ENCODE measurements at regions not wholly inside any gene's neighbourhood (a gene's known extent, or its start where the extent isn't known, plus 50 kb on each side); places are given as distances from the start of the nearest gene placed in this dataset.

DNA sequence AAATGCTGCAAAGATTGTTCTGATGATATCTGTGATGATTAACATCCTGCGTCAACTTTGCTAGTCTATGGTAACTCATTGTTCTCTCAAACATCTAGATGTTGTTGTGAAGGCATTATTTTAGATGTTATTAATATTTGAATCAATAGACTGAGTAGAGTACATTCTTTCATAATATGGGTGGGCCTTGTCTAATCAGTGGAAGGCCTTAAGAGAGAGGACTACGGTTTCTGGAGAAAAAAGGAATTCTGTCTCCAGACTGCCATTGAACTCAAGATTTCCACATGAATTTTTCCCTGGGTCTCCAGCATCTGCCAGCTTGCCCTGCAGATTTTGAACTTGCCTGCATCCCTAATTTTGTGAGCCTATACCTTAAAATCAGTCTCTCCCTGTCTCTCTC is 2381.1 kb upstream of the AGA start:
- intact Hi-C loops (cut with DNase I) = no loop called here
- DNase-seq (ENCODE audit: low spot score) = no peak

DNA sequence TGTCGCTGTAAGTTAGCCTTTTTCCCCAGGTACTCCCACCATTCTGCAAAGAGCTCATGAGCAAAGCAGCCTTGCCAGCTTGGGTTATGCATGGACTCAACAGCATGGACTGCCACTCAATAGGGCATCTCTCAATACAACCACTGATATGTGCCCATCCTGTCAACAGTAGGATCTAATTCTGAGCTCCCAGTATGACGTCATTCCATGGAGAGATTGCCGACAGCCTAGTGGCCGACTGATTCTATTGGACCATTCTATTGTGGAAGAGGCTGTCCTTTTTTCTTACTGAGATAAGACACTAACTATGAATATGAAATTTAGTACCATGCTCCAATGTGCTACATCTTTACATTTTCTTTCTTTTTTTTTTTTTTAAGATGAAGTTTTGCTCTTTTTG is 2389.0 kb upstream of the AGA start:
- intact Hi-C loops (cut with DNase I) = no loop called here

DNA sequence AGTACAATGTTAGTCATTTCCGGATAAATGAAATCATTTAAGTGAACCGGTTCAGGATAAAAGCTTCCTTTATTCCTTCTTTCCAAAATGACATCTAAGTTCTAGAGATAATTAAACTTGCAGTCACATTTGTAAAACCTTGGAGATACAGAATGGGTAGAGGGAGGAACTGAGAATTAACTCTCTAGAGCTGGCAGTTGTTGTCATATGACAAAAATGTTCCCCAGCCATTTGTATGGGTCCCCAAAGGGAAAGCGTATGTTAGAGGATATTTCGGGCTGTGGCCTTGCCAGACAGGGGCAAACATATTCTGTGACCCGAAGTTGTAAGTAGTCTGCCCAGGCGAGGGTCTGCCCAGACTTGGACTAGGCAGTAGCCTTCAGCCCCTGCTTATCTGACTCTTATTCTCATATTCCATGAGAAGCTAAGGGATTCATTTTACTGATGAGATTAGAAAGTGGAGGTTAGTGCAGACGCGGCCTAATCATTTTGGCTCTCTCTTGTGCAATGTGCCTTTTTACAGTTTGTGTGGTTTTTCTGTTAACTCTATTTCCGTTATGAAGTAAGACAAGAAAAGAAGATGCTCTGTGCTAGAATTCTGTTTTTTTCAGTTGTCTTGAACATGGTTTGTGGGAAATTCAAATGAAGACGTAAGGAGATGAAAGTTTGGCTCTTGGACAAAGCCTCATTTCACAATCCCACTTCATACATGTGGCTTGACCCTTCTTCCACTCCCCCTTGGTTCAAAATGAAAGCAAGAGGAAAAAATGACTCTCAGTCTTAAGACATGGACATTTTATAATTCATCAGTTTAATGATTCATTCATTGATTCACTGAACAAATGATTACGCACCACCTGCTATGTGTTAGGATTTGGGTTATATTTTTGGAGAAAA is 2394.2 kb upstream of the AGA start:
- intact Hi-C loops (cut with DNase I) = no loop called here

More for the DNA sequence above, 2389.0 kb upstream of the AGA start:
- DNase-seq (ENCODE audit: low spot score) = no peak

DNA sequence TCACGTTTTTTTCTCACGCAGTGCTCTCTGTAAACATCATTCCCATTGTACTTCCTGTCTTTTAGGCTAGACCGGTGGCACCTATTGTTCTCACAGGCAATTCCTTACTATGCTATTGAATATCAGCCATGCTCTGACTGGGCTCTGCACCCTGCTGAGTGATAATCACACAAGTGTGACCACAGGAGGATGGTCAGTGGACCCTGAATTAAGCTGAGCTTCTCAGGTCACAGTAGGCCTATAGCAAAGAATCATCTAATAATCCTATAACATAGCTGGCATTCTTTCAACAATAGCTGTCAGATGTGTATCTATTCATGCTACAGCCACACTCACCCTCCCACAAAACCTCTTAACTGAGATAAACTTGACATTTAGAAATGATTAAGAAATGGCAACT is 2399.8 kb upstream of the TENM3 start:
- intact Hi-C loops (cut with DNase I) = no loop called here

More for the DNA sequence above, 2394.2 kb upstream of the AGA start:
- no peak for DNase-seq (ENCODE audit: low spot score)

DNA sequence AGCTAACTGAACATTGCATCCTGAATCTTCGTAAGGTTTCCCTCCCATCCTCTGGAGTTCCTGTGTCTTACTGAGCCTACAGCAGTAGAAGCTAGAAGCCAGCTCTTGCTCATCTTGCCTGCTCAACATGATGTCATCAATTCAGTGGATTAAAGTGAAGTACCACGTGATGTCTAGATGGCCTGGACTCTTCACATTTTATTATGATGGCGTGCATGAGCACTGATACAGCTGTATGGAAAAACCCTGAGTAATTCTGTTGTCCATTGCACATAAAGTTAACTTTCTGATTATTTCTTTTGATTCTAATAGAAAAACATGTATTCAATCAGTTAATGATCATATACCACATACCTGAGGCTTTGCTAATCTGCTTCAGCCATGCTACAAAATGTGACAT is 2387.7 kb upstream of the TENM3 start:
- DNase-seq (ENCODE audit: low spot score) = no peak
- intact Hi-C loops (cut with DNase I) = no loop called here

More for the DNA sequence above, 2399.8 kb upstream of the TENM3 start:
- DNase-seq (ENCODE audit: low spot score) = no peak

DNA sequence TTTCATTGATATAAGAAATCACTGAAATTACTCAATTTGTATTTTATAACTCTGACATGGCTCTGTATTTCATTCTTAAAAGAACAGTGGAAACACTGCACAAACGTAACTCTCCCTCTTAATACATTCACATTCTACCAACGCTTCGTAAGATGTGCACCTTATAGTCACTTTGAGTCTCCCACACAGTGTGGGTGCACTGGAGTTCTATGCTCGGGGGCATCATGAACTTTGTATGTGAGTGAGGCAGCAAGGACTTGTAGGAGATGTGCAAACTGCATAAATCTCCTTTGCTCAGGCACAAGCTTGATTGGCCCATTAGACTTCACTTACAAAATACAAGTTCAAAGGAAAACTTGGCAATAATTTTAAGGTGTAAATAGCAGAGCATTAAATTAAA is 2385.0 kb upstream of the TENM3 start:
- intact Hi-C loops (cut with DNase I) = no loop called here
- no peak for DNase-seq (ENCODE audit: low spot score)

DNA sequence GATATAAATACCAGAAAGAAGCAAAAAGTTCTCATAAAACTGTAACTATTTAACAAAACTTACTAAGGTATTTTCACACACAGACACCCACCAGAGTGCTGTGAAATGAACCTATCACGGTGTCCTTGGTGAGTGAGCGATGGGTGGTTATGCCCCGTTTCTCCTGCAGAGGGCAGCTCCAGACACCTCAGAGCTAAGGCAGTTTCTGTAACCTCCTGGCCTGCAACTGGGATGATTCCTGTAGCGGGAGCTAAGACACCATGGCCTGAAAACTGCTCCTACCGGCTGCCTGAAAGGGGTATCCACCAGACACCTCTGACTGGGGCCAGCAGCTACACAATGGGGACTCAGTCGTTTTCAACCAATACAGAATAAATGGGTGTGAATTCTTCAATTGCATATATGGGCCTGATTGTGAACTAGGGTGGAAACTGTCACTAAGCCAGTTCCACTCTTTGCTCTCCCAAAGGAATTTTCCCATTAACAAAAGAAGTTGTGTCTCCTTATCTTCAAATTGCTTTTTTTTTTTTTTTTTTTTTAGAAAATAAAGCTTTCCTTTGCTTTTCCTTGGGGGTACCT is 2375.8 kb upstream of the TENM3 start:
- intact Hi-C loops (cut with DNase I) = no loop called here
- DNase-seq (ENCODE audit: low spot score) = no peak

DNA sequence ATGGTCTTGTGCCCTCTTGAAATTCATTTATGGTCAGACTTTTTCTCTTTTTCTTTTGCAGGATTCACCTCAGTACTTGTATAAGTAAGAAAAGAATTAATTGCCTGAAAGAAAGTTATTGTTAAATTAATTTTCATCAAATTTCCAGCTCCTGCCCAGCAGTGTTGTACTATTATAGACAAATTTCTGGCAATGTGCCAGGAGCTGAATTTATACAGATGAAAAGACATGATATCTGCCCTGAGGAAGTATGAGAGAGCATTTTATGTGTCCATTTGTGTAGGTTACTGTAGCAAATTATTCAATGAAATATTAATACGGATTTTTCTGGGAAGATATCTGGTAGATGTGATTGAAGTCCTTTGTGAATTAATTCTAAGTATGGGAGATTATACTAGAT is 2371.5 kb upstream of the TENM3 start:
- intact Hi-C loops (cut with DNase I) = loop anchor here in 1 of 2 donors (1.0 kb wide), 1 partner anchor 23 kb away; no protein-coding TSS in a partner anchor
- DNase-seq (ENCODE audit: low spot score) = no peak

DNA sequence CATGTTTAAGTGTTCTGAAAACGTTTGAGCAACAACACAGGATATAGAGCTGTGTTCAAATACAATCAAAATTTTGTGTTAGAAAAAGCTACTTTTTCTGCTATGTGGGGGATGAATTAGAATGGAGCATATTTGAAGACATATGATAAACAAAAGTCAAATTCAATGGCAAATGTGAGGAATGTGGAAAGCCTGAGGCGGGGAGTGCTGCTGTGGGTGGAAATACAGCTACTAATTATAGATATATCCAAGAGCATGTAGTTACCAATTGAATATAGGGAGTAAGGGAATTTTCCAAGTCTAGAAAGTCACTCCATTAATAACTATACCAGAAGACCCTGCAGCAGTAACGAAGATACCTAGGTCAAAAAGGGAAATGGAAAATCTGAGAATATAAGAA is 2370.4 kb upstream of the TENM3 start:
- intact Hi-C loops (cut with DNase I) = no loop called here
- DNase-seq (ENCODE audit: low spot score) = no peak

DNA sequence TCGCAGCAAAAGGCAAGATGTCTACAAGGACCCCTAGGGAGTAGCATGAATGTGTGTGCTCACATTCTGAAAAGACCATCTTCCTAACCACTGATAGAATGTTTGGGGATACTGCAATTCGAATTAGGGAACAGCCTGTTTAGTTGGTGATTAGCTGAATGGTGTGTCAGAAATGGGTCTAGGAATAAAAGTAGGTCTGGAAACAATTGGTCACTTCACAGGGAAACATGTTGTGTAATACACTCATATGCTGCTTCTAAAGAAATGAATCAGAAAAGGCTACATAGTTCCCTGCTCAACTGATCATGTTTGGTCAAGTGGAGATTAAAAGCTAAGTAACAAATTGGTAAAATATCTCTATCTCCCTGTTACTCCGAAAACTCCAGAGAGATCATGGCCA is 2362.4 kb upstream of the TENM3 start:
- no peak for DNase-seq (ENCODE audit: low spot score)
- intact Hi-C loops (cut with DNase I) = no loop called here

DNA sequence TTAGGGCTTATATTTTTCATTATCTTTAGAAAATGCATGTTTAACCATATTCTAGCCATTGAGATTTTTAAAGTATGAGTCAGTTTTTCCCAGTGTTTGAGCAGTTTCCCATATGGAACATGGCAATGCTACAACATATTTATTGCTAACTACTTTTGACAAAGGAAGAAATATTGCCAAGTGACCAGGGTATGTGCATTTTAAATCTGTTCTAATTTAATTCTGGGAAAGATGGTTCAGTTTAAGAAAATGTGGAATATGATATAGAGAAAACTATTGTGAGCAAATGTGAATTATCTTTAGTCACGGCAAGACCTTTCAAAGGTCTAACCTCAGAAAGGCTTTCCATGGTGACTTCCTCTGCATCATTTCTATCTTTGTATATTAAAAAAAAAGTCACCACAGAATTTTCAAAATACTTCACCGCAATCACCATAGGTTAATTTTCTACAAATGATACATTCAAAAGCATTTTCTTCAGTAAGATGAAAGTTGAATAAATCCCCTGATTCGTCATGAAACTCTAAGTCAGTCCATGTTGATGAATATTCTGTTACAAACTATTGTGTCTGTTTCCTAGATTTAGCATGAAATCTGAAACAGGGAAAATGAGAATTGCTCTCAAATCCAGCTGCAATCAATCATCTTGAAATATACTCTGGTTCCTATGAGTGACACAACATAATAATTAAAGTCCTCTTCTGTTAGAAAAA is 2349.0 kb upstream of the TENM3 start:
- intact Hi-C loops (cut with DNase I) = loop anchor here in 1 of 2 donors (1.0 kb wide), 1 partner anchor 23 kb away; no protein-coding TSS in a partner anchor
- DNase-seq (ENCODE audit: low spot score) = no peak

DNA sequence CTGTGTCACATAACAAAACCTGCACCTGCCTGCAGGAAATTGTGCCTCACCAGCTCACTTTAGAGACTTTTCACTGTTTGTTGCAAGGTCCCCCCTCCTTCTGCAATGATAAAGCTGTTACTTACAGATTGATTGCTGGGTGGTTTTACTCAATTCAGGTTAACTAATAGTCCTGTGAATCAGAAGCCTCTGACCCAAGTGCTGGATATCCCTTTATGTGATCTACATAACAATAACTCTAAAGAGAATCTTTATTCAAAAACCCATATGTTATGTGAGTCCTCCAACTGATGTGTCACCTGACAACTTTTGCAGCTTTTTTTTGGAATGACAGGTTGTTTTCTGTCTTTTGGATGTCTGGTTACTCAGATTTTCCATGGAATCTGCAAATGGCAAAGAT is 2323.6 kb upstream of the TENM3 start:
- no peak for DNase-seq (ENCODE audit: low spot score)

DNA sequence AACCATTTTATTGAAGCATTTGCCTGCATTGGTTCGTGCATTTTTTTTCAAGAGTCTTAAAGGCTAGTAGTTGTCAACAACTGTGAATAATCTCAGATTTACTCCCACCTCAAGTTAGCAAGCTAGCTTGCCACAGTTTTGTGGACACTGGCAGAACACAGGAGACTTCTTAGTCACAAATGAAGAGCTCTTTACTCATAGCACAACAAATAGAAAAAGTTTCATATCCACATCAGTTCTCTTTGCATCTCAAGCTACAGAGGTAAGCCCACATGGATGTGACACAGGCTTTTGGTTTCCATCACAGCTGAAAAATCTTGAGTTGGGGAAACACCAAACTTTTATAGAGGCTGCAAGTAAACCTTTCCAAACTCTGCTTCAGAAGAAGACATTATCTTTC is 2315.7 kb upstream of the TENM3 start:
- intact Hi-C loops (cut with DNase I) = no loop called here
- DNase-seq (ENCODE audit: low spot score) = no peak

More for the DNA sequence above, 2323.6 kb upstream of the TENM3 start:
- intact Hi-C loops (cut with DNase I) = no loop called here

DNA sequence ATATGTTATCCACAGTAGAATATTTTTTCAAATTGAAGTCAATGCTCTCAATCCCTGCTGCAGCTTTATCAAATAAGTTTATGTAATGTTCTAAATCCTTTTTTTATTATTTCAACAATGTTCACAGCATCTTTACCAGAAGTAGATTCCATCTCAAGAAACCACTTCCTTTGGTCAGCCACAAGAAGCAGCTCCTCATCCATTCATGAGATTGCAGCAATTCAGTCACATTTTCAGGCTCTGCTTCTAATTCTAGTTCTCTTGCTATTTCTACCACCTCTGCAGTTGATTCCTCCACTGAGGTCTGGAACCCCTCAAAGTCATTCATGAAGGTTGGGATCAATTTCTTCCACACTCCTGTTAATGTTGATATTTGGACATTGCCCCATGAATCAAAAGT is 2301.3 kb upstream of the TENM3 start:
- DNase-seq (ENCODE audit: low spot score) = no peak
- intact Hi-C loops (cut with DNase I) = no loop called here

DNA sequence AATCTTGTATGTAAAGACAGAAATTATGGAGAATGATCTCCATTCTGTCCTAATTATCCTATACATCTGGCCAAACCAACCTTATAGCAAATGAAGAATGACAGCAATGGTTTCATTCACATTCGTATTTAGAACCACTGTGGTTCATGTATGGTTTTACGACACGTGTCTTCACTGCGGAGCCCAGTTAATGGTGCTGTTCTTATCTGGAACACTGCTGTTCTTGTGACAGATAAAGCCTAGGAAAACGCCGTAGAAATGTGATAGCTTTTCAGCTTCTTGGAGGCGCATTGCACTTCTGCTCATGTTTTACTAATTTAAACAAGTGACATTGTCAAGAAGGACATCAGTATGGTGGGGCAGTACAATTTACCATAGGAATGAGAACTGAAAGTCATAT is 2266.4 kb upstream of the TENM3 start:
- DNase-seq (ENCODE audit: low spot score) = no peak
- intact Hi-C loops (cut with DNase I) = no loop called here

DNA sequence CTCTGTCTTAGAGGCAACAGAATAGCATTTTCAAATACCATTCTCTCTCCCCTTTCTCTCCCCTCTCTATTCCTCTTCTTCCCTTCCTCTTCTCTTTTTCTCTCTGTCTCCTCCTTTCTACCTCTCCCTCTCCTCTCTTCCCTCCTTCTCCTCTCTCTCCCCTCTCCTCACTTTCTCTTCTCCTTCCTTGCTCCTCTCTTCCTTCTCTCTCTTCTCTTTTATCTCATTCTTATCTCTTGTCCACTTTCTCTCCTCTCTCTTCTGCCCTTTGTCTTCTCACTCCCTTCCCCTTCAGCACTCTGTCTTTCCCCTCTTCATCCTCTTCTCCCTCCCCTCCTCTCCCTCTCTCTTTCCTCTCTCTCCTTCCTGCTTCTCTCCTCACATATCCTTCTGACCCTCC is 2265.8 kb upstream of the TENM3 start:
- no peak for DNase-seq (ENCODE audit: low spot score)
- intact Hi-C loops (cut with DNase I) = no loop called here

DNA sequence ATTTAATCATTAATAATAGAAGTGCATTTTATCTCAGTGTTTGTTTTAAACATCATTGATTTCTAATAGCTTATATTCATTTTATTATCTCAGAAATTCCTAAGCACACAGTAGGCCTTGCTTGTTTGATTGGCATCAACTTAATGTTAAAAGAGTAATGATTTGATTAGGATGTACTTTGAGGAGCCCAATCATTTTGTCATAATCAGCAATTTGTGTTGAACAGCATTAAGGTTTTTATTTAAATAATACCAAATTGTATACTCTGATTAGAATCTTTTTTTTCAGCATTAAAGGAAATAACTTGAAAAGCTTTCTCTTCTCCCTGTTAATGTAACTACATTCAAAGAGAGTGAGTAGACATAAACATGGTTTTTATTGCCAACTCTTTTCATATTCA is 2262.0 kb upstream of the TENM3 start:
- intact Hi-C loops (cut with DNase I) = no loop called here
- DNase-seq (ENCODE audit: low spot score) = no peak

DNA sequence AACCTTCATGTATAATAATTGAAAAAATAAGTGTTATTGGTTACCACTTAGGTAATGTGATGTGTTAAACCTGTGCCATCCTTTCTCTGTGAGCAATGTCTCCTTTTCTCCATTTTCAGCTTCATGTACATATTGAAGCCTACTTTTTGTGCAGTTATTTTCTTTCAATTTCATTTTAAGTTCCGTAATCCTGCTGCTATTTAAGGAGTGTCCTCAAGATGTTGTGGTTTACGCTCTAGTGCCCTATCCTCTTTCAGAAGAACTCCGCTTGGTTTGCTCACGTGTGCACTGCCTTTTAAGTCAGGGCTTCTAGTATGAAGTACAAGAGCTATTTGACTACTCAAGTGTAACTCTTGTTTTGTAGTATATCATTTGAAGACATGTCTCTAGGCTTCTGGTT is 2253.2 kb upstream of the TENM3 start:
- intact Hi-C loops (cut with DNase I) = no loop called here
- no peak for DNase-seq (ENCODE audit: low spot score)

DNA sequence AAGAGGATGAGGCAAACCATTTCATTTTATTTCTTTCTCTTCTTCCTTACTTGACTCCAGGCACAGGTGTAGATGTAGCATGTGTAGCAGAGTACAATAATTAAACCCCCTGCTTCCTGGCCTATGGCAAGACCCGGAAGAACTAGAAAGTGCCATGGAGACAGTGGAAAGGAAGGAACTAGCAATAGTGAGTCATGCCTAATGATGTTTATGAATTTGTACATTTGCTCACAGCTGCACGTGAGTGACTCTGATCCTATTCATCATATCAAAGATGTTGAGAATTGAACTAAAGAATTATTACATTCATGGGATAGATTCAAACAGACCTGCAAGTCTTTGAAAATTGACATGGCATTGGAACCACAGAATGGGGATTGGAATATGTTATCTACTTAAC is 2233.9 kb upstream of the TENM3 start:
- DNase-seq (ENCODE audit: low spot score) = no peak
- intact Hi-C loops (cut with DNase I) = no loop called here

DNA sequence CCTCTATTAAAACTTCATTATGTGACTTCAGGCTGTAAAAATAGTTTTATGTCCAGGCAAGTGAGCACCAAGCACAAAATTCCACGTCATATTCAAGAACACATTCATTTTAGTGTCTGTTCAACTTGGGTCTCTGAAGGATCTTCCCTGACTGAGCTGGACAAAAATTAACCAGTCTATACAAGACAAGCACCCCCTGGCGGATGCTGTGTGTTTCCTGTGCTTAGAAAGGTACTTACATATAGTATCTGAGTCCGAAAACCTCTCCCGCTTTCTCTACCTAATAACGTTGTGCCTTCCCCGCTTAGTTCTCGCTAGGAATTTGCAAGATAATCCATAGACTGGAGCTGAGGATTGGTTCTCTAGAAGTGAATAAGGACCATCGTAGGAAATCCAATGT is 2214.5 kb upstream of the TENM3 start:
- DNase-seq (ENCODE audit: low spot score) = no peak
- intact Hi-C loops (cut with DNase I) = no loop called here

All from posterior vena cava (tissue), 2 donors.